Suprapubic skin (tissue), 3 donors: ENCODE measurements at regions not wholly inside any gene's neighbourhood (a gene's known extent, or its start where the extent isn't known, plus 50 kb on each side); places are given as distances from the start of the nearest gene placed in this dataset.

ENCODE experiments used
- EP300 ChIP-seq: sonication (generic); formaldehyde crosslinking; IDR thresholded peaks from one replicate; pipeline ENCODE4 v1.6.1; 2017; ENCODE audit warnings: antibody characterized with exemption
- TF ChIP-seq, protein P1 (sequence below), 2 donors: fragments of 200-600 bp in 1 of 2; fragments of 450-650 bp in 1 of 2; sonication (generic) in 1 of 2; IDR thresholded peaks; one replicate each; pipeline ENCODE4 v1.5.1; 2016 to 2019; ENCODE audit warnings: antibody characterized with exemption in 2 of 2, mild to moderate bottlenecking in 1 of 2, moderate library complexity in 1 of 2

DNA sequence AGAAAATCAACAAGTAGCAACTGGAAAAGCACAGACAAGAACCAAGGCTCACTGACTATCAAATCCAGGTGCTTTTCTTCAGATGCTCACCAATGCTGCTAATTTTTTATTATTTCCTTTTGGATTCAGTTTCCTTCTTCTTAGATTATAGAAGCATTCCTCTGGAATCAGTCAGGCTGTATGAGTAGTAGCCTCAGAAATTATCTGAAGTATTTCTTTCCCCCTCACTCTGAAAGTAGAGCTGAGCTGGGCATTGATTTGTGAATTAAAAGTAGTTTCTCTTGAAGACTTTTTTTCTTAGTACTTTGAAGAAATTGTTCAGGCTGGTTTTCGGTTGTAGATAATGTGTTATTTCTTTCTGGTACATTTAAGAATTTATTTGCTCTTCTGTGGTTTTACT is 273.7 kb downstream of the NOL4 start:
- TF ChIP-seq, protein P1, sequence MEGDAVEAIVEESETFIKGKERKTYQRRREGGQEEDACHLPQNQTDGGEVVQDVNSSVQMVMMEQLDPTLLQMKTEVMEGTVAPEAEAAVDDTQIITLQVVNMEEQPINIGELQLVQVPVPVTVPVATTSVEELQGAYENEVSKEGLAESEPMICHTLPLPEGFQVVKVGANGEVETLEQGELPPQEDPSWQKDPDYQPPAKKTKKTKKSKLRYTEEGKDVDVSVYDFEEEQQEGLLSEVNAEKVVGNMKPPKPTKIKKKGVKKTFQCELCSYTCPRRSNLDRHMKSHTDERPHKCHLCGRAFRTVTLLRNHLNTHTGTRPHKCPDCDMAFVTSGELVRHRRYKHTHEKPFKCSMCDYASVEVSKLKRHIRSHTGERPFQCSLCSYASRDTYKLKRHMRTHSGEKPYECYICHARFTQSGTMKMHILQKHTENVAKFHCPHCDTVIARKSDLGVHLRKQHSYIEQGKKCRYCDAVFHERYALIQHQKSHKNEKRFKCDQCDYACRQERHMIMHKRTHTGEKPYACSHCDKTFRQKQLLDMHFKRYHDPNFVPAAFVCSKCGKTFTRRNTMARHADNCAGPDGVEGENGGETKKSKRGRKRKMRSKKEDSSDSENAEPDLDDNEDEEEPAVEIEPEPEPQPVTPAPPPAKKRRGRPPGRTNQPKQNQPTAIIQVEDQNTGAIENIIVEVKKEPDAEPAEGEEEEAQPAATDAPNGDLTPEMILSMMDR (IDR thresholded peaks at IDR 0.05) = no peak
- no peak for TF ChIP-seq EP300
